ENCODE measurements at regions not wholly inside any gene's neighbourhood (a gene's known extent, or its start where the extent isn't known, plus 50 kb on each side); places are given as distances from the start of the nearest gene placed in this dataset.

DNA sequence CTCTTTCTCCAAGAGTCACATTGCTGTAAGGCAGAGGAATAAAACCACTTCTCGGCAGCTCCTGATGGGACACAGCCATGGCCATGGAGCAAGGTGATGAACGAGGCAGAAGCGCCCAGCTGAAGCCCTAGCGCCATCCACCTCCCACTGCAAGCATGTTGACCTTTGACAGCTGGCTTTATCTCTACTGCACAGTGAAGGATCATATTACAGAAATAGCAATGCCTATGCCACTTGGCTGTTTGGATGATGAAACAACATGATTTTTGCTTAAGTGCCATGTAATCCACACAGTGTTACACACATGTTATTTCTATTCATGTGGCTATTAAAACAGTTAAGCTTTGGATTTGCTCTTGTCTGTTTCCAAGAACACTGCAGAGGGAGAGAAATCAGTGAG lies 167.7 kb downstream of the VAPA start:
- Histone ChIP-seq H3K27ac (ENCODE audit: low read length) (no peak overlapping the region), H3K4me1 (ENCODE audit: control insufficient read depth, insufficient read depth, low read length) (no peaks in the 10 kb centered on the region), H3K27me3 (ENCODE audit: control insufficient read depth, insufficient read depth, low read length) (no peaks in the 10 kb centered on the region), H3K4me3 (ENCODE audit: low read depth in 2 of 2, low read length in 2 of 2) (no peak overlapping the region), H3K36me3 (ENCODE audit: control insufficient read depth, insufficient read depth, low read length) (no peaks in the 10 kb centered on the region), H3K9me3 (ENCODE audit: control insufficient read depth, insufficient read depth, low read depth, low read length) (peaks cover 7% of the 10 kb centered on the region)
- no peak for DNase-seq (ENCODE audit: low read depth, low spot score)
- TF ChIP-seq TCF7L2 (IDR thresholded peaks at IDR 0.05; ENCODE audit: low read depth, low read length) (no peak), POLR2AphosphoS5 (IDR thresholded peaks at IDR 0.05; ENCODE audit: low read depth, low read length) (no peak), SIN3A (IDR thresholded peaks at IDR 0.05; ENCODE audit: borderline replicate concordance, insufficient read depth, low read depth, low read length) (no peak)
- TF ChIP-seq, protein P1, sequence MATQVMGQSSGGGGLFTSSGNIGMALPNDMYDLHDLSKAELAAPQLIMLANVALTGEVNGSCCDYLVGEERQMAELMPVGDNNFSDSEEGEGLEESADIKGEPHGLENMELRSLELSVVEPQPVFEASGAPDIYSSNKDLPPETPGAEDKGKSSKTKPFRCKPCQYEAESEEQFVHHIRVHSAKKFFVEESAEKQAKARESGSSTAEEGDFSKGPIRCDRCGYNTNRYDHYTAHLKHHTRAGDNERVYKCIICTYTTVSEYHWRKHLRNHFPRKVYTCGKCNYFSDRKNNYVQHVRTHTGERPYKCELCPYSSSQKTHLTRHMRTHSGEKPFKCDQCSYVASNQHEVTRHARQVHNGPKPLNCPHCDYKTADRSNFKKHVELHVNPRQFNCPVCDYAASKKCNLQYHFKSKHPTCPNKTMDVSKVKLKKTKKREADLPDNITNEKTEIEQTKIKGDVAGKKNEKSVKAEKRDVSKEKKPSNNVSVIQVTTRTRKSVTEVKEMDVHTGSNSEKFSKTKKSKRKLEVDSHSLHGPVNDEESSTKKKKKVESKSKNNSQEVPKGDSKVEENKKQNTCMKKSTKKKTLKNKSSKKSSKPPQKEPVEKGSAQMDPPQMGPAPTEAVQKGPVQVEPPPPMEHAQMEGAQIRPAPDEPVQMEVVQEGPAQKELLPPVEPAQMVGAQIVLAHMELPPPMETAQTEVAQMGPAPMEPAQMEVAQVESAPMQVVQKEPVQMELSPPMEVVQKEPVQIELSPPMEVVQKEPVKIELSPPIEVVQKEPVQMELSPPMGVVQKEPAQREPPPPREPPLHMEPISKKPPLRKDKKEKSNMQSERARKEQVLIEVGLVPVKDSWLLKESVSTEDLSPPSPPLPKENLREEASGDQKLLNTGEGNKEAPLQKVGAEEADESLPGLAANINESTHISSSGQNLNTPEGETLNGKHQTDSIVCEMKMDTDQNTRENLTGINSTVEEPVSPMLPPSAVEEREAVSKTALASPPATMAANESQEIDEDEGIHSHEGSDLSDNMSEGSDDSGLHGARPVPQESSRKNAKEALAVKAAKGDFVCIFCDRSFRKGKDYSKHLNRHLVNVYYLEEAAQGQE (IDR thresholded peaks at IDR 0.05; ENCODE audit: insufficient read depth in 1 of 2, low read depth in 2 of 2, low read length in 1 of 2), result no peak
- TF ChIP-seq, protein P2, sequence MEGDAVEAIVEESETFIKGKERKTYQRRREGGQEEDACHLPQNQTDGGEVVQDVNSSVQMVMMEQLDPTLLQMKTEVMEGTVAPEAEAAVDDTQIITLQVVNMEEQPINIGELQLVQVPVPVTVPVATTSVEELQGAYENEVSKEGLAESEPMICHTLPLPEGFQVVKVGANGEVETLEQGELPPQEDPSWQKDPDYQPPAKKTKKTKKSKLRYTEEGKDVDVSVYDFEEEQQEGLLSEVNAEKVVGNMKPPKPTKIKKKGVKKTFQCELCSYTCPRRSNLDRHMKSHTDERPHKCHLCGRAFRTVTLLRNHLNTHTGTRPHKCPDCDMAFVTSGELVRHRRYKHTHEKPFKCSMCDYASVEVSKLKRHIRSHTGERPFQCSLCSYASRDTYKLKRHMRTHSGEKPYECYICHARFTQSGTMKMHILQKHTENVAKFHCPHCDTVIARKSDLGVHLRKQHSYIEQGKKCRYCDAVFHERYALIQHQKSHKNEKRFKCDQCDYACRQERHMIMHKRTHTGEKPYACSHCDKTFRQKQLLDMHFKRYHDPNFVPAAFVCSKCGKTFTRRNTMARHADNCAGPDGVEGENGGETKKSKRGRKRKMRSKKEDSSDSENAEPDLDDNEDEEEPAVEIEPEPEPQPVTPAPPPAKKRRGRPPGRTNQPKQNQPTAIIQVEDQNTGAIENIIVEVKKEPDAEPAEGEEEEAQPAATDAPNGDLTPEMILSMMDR (IDR thresholded peaks at IDR 0.05), result no peak
- ATAC-seq, result no peak
- no TSS peak for BruUV-seq (replicated peaks)
- intact Hi-C loops (cut with micrococcal nuclease; ENCODE audit: unreplicated experiment) (no loop called here), in situ Hi-C loops (cut with HindIII; ENCODE audit: low pct_unique_long_range_greater_than_20kb, low sequenced_read_pairs) (no loop called here)
- POLR2A ChIA-PET, result no interaction called here
- CTCF ChIA-PET, result no interaction called here

DNA sequence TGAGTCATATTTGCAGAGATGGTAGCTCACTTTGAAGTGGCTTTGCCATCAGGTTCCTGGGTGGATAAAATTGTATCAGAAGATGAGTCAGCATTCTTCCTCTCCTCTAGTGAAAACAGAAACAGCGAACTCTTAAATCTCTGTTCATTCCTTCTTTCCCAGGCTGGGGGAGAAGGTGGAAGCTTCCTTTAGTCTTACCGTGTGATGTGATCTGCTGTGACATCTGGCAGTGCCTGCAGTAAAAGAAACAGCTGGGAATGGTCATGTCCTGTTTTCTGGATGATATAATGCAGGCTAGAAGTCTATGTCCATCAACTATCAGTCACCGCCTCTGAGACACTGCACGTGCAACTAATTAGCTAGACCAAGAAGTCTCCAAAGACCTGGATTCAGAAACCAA lies 171.6 kb downstream of the VAPA start:
- CTCF ChIA-PET, result no interaction called here

More for the DNA sequence above, 171.6 kb downstream of the VAPA start:
- in situ Hi-C loops (cut with HindIII; ENCODE audit: low pct_unique_long_range_greater_than_20kb, low sequenced_read_pairs), result no loop called here
- Histone ChIP-seq H3K4me1 (ENCODE audit: control insufficient read depth, insufficient read depth, low read length) (no peaks in the 10 kb centered on the region), H3K9me3 (ENCODE audit: control insufficient read depth, insufficient read depth, low read depth, low read length) (peaks cover 7% of the 10 kb centered on the region), H3K36me3 (ENCODE audit: control insufficient read depth, insufficient read depth, low read length) (no peaks in the 10 kb centered on the region), H3K27me3 (ENCODE audit: control insufficient read depth, insufficient read depth, low read length) (peaks cover 2% of the 10 kb centered on the region; the same call in 1 of the 2 replicates), H3K4me3 (ENCODE audit: low read depth in 2 of 2, low read length in 2 of 2) (no peak overlapping the region), H3K27ac (ENCODE audit: low read length) (no peak overlapping the region)
- DNase-seq (ENCODE audit: low read depth, low spot score) (no peak), ATAC-seq (no peak)
- POLR2A ChIA-PET, result no interaction called here
- no peak for TF ChIP-seq TCF7L2 (IDR thresholded peaks at IDR 0.05; ENCODE audit: low read depth, low read length)
- TF ChIP-seq, protein P1 (IDR thresholded peaks at IDR 0.05; ENCODE audit: insufficient read depth in 1 of 2, low read depth in 2 of 2, low read length in 1 of 2), result no peak
- no peak for TF ChIP-seq POLR2AphosphoS5 (IDR thresholded peaks at IDR 0.05; ENCODE audit: low read depth, low read length)
- no peak for TF ChIP-seq SIN3A (IDR thresholded peaks at IDR 0.05; ENCODE audit: borderline replicate concordance, insufficient read depth, low read depth, low read length)
- TF ChIP-seq, protein P2 (IDR thresholded peaks at IDR 0.05), result no peak
- BruUV-seq (replicated peaks), result no TSS peak
- intact Hi-C loops (cut with micrococcal nuclease; ENCODE audit: unreplicated experiment), result no loop called here

All from Panc1 (cell line).